ENCODE measurements at regions not wholly inside any gene's neighbourhood (a gene's known extent, or its start where the extent isn't known, plus 50 kb on each side); places are given as distances from the start of the nearest gene placed in this dataset.

- no peak for ATAC-seq
- intact Hi-C loops (cut with DNase I), result no loop called here
Observed at GRCh38 chr3:162195147-162195546, 698.5 kb downstream of the OTOL1 start.

GRCh38 chr3:162196964-162197363 lies 700.4 kb downstream of the OTOL1 start:
- TF ChIP-seq CTCF (IDR thresholded peaks at IDR 0.05), result no peak
- Histone ChIP-seq H3K9me3 (no peaks in the 10 kb centered on the region), H3K4me3 (no peak overlapping the region), H3K4me1 (no peaks in the 10 kb centered on the region), H3K27ac (no peak overlapping the region), H3K27me3 (ENCODE audit: low read depth) (no peaks in the 10 kb centered on the region), H3K36me3 (no peaks in the 10 kb centered on the region)
- DNase-seq (no peak), ATAC-seq (no peak)
- intact Hi-C loops (cut with DNase I), result no loop called here

More at GRCh38 chr3:162195147-162195546, 698.5 kb downstream of the OTOL1 start:
- Histone ChIP-seq H3K4me3 (no peak overlapping the region), H3K36me3 (no peaks in the 10 kb centered on the region), H3K9me3 (no peaks in the 10 kb centered on the region), H3K27ac (no peak overlapping the region), H3K27me3 (ENCODE audit: low read depth) (no peaks in the 10 kb centered on the region), H3K4me1 (no peaks in the 10 kb centered on the region)
- no peak for TF ChIP-seq CTCF (IDR thresholded peaks at IDR 0.05)
- no peak for DNase-seq

GRCh38 chr3:162200836-162201235 lies 704.2 kb downstream of the OTOL1 start:
- Histone ChIP-seq H3K27ac (no peak overlapping the region), H3K9me3 (no peaks in the 10 kb centered on the region), H3K27me3 (ENCODE audit: low read depth) (no peaks in the 10 kb centered on the region), H3K4me1 (no peaks in the 10 kb centered on the region), H3K36me3 (no peaks in the 10 kb centered on the region), H3K4me3 (no peak overlapping the region)
- intact Hi-C loops (cut with DNase I), result no loop called here
- ATAC-seq (no peak), DNase-seq (no peak)
- no peak for TF ChIP-seq CTCF (IDR thresholded peaks at IDR 0.05)

GRCh38 chr3:162206648-162207047 lies 710.0 kb downstream of the OTOL1 start:
- H3K4me1 ChIP-seq, result no peaks in the 10 kb centered on the region

GRCh38 chr3:162211470-162211869 lies 714.9 kb downstream of the OTOL1 start:
- Histone ChIP-seq H3K9me3 (no peaks in the 10 kb centered on the region), H3K4me3 (no peak overlapping the region), H3K4me1 (no peaks in the 10 kb centered on the region), H3K36me3 (no peaks in the 10 kb centered on the region), H3K27ac (no peak overlapping the region), H3K27me3 (ENCODE audit: low read depth) (no peaks in the 10 kb centered on the region)
- ATAC-seq, result no peak
- TF ChIP-seq CTCF (IDR thresholded peaks at IDR 0.05), result no peak
- intact Hi-C loops (cut with DNase I), result no loop called here
- no peak for DNase-seq

More at GRCh38 chr3:162206648-162207047, 710.0 kb downstream of the OTOL1 start:
- Histone ChIP-seq H3K27ac (no peak overlapping the region), H3K9me3 (no peaks in the 10 kb centered on the region), H3K27me3 (ENCODE audit: low read depth) (no peaks in the 10 kb centered on the region), H3K4me3 (no peak overlapping the region), H3K36me3 (no peaks in the 10 kb centered on the region)
- DNase-seq (no peak), ATAC-seq (no peak)
- intact Hi-C loops (cut with DNase I), result no loop called here
- no peak for TF ChIP-seq CTCF (IDR thresholded peaks at IDR 0.05)

- no peaks in the 10 kb centered on the region for H3K27me3 ChIP-seq (ENCODE audit: low read depth)
- no peak overlapping the region for H3K4me3 ChIP-seq
- no peaks in the 10 kb centered on the region for H3K36me3 ChIP-seq
- H3K9me3 ChIP-seq, result no peaks in the 10 kb centered on the region
- DNase-seq, result no peak
- ATAC-seq, result no peak
- H3K27ac ChIP-seq, result no peak overlapping the region
- no peaks in the 10 kb centered on the region for H3K4me1 ChIP-seq
- no peak for TF ChIP-seq CTCF (IDR thresholded peaks at IDR 0.05)
- intact Hi-C loops (cut with DNase I), result no loop called here
Observed at GRCh38 chr3:162213196-162213595, 716.6 kb downstream of the OTOL1 start.
